K562 (cell line): ENCODE measurements at regions not wholly inside any gene's neighbourhood (a gene's known extent, or its start where the extent isn't known, plus 50 kb on each side); places are given as distances from the start of the nearest gene placed in this dataset.

Experiments used
- ATAC-seq: fragments of 200-7000 bp; cut with Tn5 transposase; 3 replicates; pipeline ENCODE4 v1.9.1; 2020; ENCODE audit warnings: moderate library complexity
- BruUV-seq: library from RNA; stranded (reverse); fragments of 400-500 nt; replicated peaks from 2 replicates; lab custom pipeline; 2021; lab: Mats Ljungman, UMichigan
- CTCF ChIA-PET: fragments of 300-600 bp; formaldehyde crosslinking; extraction: SDS; loops from one replicate; lab custom pipeline; 2021; ENCODE audit warnings: low intra/inter-chr PET ratio; lab: Yijun Ruan, JAX
- POLR2A ChIA-PET: fragments of 300-600, 350-650 bp; sonication (Branson Sonifier 250); formaldehyde crosslinking; extraction: SDS; loops from one replicate; lab custom pipeline; 2021; ENCODE audit warnings: antibody characterized with exemption, inconsistent platforms; lab: Yijun Ruan, JAX
- DNase-seq, 4 experiments: peaks; one replicate each; pipeline versions ENCODE4 v3.0.0 to v3.0.0-alpha.2; 2011 to 2018; ENCODE audit warnings: low spot score in 3 of 4, mixed read lengths in 3 of 4; ENCODE audit errors: extremely low read depth in 1 of 4
- FAIRE-seq: peaks from 2 replicates; lab custom pipeline; 2011; peaks lifted over from hg19 to GRCh38; lab: Jason Lieb, UNC
- H2AFZ ChIP-seq: 2 replicates; pipeline ENCODE4 v1.6.0; 2011; ENCODE audit warnings: low read depth, low read length, control low read depth, inconsistent platforms
- H3K27ac ChIP-seq: fragments of 200-600 bp; 3 replicates; pipeline ENCODE4 v1.8.0; 2011; ENCODE audit warnings: low read depth, mild to moderate bottlenecking, control low read depth, inconsistent platforms, low read length, moderate library complexity, mixed read lengths; ENCODE audit errors: extremely low read depth
- H3K27me3 ChIP-seq, 2 experiments: fragments of 300-600 bp in 1 of 2; 2 replicates in 1 of 2; 3 replicates in 1 of 2; pipeline versions ENCODE4 v1.6.0 to v1.8.0; 2011; ENCODE audit warnings: inconsistent platforms in 2 of 2, low read length in 2 of 2, mild to moderate bottlenecking in 1 of 2, mixed read lengths in 1 of 2, moderate library complexity in 1 of 2; ENCODE audit not compliant: control insufficient read depth in 2 of 2, insufficient read depth in 2 of 2
- H3K36me3 ChIP-seq: fragments of 300-600 bp; 3 replicates; pipeline ENCODE4 v1.8.0; 2011; ENCODE audit warnings: mild to moderate bottlenecking, low read length, inconsistent platforms; ENCODE audit not compliant: control insufficient read depth, insufficient read depth
- H3K4me1 ChIP-seq, 2 experiments: fragments of 200-600 bp in 1 of 2; replicated peaks in 1 of 2; 2 replicates in 1 of 2; 3 replicates in 1 of 2; pipeline versions ENCODE4 v1.5.1 to v1.8.0; 2011; ENCODE audit warnings: inconsistent platforms in 2 of 2, low read length in 2 of 2, mild to moderate bottlenecking in 1 of 2, mixed read lengths in 1 of 2, moderate library complexity in 1 of 2; ENCODE audit not compliant: control insufficient read depth in 2 of 2, insufficient read depth in 2 of 2
- H3K4me2 ChIP-seq: 2 replicates; pipeline ENCODE4 v1.6.1; 2011; ENCODE audit warnings: low read length, control low read depth, inconsistent platforms, mixed read lengths; ENCODE audit not compliant: insufficient read depth
- H3K4me3 ChIP-seq: fragments of 200-600 bp; sonication (generic), shearing (Covaris generic); 2 replicates; pipeline ENCODE4 v1.5.1; 2016; ENCODE audit warnings: control low read depth, inconsistent platforms
- H3K79me2 ChIP-seq: fragments of 200-600 bp; 3 replicates; pipeline ENCODE4 v1.8.0; 2011; ENCODE audit warnings: low read length, inconsistent platforms; ENCODE audit not compliant: control insufficient read depth, insufficient read depth
- H3K9ac ChIP-seq, 2 experiments: 2 replicates each; pipeline versions ENCODE4 v1.6.0 to v1.6.1; 2011; ENCODE audit warnings: low read depth in 2 of 2, low read length in 2 of 2, control low read depth in 1 of 2, inconsistent platforms in 1 of 2, mild to moderate bottlenecking in 1 of 2, mixed read lengths in 1 of 2; ENCODE audit not compliant: insufficient read depth in 1 of 2
- H3K9me1 ChIP-seq: one replicate; pipeline ENCODE4 v1.6.0; 2011; ENCODE audit warnings: inconsistent platforms, mild to moderate bottlenecking, low read length, moderate library complexity; ENCODE audit not compliant: control insufficient read depth, insufficient read depth
- H3K9me3 ChIP-seq: replicated peaks from 2 replicates; pipeline ENCODE4 v1.5.1; 2011; ENCODE audit warnings: low read depth, low read length, inconsistent platforms; ENCODE audit not compliant: control insufficient read depth, insufficient read depth
- H4K20me1 ChIP-seq: replicated peaks from 2 replicates; pipeline ENCODE4 v1.6.1; 2011; ENCODE audit warnings: low read length, inconsistent platforms, mixed read lengths; ENCODE audit not compliant: control insufficient read depth, insufficient read depth
- MITF ChIP-seq: IDR thresholded peaks from 2 replicates; pipeline ENCODE4 v1.6.1; 2014; ENCODE audit warnings: antibody characterized with exemption
- MXD1 ChIP-seq: fragments of 250-450 bp; sonication (Bioruptor Pico); IDR thresholded peaks from 2 replicates; pipeline ENCODE4 v1.8.0; 2021; ENCODE audit warnings: borderline replicate concordance, mild to moderate bottlenecking, moderate library complexity; ENCODE audit not compliant: poor library complexity, severe bottlenecking
- POLR3G ChIP-seq: IDR thresholded peaks from 2 replicates; pipeline ENCODE4 v1.6.1; 2011; ENCODE audit not compliant: insufficient read length, insufficient replicate concordance; ENCODE audit errors: extremely low read depth
- SIN3B ChIP-seq: fragments of 450-650 bp; IDR thresholded peaks from 2 replicates; pipeline ENCODE4 v1.6.1; 2017; ENCODE audit warnings: low read depth, mild to moderate bottlenecking, moderate library complexity
- WGBS: fragments of 100-300 bp; shearing (Covaris generic); methylation state at CpG from one replicate; pipeline ENCODE4 v1.1.6; 2016; ENCODE audit warnings: low coverage, mixed read lengths; ENCODE audit not compliant: insufficient coverage; ENCODE audit errors: missing lambda C conversion rate; 5-methylcytosine and 5-hydroxymethylcytosine counted together
- in situ Hi-C: fragments of 300-500 bp; cut with MboI; formaldehyde crosslinking; loops from 4 replicates; pipeline ENCODE4 v1.15.0; 2018; ENCODE audit warnings: inconsistent platforms, mixed read lengths
- intact Hi-C: fragments of 100-400 bp; cut with micrococcal nuclease; formaldehyde crosslinking; loops from 2 replicates; pipeline ENCODE4 v1.14.2; 2022

- WGBS: 0% methylated on average over 2 of the region's 2 CpGs
- POLR2A ChIA-PET: no interaction called here
- H3K4me1 ChIP-seq: no peaks in the 10 kb centered on the region
Measured at GRCh38 chr13:34174671-34175145, 356.8 kb downstream of the RFC3 start.

More at GRCh38 chr13:34174671-34175145, 356.8 kb downstream of the RFC3 start:
- Histone ChIP-seq H3K4me3 (no peak overlapping the region), H3K9me1 (no peaks in the 10 kb centered on the region), H3K9me3 (no peaks in the 10 kb centered on the region), H3K27me3 (no peaks in the 10 kb centered on the region), H3K79me2 (no peaks in the 10 kb centered on the region), H4K20me1 (no peaks in the 10 kb centered on the region), H3K36me3 (no peaks in the 10 kb centered on the region), H3K9ac (no peak overlapping the region), H3K27ac (no peak overlapping the region), H2AFZ (no peak overlapping the region), H3K4me2 (no peak overlapping the region)
- intact Hi-C loops: no loop called here
- DNase-seq (no peak), FAIRE-seq (no peak), ATAC-seq (no peak)
- BruUV-seq: no TSS peak
- CTCF ChIA-PET: no interaction called here
- in situ Hi-C loops: no loop called here
- TF ChIP-seq SIN3B (no peak), MITF (no peak), MXD1 (CRISPR knock-in tag) (no peak), POLR3G (no peak)
